AML-193 (cell line): ENCODE measurements at regions not wholly inside any gene's neighbourhood (a gene's known extent, or its start where the extent isn't known, plus 50 kb on each side); places are given as distances from the start of the nearest gene placed in this dataset.

Source experiments
- DNase-seq, 2 experiments: peaks; one replicate each; lab custom pipeline; 2025; lab: John Stamatoyannopoulos, UW

DNA sequence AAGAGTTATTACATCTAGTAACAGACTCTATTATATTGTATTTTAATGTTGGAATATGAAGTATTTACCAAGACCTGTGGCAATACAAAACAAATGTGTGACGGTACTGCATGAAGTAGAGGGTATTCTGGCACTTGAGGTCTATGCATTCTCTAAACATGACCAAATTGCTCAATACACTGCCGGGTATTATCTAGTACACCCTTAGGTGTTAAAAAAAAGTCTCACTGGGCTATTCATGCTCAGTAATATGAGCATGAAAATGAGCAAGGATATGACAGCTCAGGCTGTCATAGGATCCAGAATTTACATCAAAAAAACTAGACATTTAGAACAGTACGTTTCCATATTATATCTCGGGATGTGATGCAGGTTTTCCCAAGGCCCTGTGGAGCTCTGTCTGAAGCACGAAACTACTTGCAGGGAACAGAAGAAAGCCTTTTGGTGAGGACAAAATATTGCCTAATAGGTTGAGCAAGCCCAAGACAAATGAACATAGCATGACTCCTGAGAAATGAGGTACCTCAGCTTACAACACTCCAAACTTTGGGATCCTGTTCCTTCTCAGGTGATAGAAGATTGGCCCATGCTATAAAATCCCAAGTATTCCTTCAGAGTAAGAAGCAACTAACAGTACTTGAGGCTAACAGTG, 74.1 kb upstream of the MAOA start:
- DNase-seq, result no peak

DNA sequence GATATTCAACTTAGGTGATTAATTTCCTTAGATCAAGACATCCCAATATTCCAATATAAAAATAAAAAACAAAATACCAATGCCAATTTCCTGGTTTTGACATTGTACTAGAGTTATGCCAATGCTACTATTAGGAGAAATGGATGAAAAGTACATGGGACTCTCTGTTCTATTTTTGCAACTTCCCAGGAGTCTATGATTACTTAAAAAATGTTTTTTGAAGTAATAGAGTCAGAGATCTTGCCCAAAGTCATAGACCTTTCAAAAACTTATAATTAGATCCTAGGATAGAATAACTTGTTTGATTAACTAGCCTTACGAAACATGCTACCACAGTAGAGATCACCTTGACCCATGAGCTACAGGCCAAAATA, 73.6 kb upstream of the MAOA start:
- DNase-seq, result no peak

DNA sequence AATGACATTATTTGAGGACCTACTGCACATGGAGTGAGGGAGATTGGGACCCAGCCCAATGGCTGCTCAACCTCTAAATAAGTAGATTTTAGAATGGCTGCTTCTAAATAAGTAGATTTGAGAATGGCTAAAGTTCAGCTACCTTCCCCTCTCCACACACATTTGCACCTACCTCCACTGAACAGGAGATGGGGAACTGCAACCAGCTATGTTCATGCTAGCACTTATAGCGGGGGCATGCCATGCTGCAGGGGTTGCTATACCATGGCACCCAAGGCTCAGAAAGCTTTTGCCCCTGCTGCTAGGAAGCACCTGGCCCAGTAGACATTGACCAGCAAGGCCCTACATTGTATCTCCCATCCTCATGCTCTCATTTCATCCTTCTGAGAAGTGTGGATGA, 70.2 kb upstream of the MAOA start:
- DNase-seq, result no peak

DNA sequence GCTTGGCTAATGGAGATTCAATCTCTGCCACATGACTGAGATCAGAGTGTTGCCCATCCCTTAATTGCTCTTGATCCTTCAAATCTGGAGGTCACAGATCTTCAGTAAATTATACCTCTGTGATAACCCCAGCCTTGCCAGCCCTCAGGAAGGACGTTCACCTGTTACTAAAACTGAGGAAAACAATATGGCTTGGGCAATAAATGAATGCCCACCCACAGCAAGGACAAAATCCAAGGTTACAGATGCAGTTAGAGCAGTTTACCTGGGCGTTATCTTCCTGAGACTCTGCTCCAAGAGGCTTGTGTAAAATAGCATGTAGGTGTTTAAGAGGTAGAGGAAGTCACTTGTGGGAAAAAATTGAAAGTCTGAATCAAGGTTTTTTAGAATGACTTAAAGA, 69.3 kb upstream of the MAOA start:
- DNase-seq, result no peak

DNA sequence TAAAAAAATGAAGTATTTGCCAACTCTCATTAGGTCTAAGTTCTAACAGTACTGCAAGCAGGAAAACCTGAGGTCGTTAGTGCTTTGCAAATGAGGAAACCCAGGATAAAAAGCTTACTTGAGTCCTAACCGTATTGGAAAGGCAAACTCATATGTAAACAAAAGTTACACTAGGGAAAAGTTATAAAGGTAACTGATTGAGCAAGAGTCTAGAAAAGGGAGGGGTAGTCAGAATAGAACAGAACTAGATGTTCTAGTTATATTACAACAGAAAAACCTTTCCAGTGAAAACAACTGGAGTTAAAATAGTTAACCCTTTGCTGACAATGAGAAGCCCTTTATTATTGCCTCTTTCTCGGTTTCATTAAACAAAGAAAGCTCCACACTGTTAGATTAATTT, 66.4 kb upstream of the MAOA start:
- DNase-seq, result no peak

DNA sequence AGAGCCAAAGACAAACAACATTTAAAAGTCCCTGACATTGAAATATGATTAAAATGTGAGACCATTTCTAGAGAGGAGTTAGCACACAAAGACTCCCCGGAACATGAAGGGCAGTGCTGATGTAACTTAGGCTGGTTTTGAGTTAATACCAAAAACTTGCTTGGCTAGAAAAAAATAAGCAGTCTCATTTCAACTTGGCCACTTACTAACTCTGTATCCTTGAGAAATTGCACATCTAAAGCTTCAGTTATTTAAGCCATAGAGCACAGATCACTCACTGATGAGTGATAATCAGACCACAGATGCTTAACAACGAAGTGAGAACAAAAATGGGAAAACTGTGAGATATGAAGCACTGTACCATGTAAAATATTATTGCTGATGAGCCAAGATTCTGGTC, 65.9 kb upstream of the MAOA start:
- DNase-seq, result no peak

DNA sequence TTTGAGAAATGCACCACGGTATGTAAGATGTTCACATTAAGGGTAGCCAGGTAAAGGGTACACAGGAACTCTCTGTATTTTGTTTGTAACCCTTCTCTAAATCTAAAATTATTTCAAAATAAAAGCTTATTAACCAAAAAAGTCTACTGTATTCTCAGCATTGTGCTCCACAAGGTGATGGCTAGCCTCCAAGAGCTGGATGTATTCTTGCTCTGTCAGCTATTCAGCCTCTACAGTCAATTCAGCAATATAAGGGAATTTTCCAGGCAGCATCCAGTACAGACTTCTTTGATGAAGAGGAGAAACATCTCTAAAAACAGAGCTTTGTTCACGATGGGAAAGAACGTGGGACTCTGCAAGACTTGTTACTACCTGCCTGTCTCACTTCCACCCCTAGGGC, 63.5 kb upstream of the MAOA start:
- no peak for DNase-seq

DNA sequence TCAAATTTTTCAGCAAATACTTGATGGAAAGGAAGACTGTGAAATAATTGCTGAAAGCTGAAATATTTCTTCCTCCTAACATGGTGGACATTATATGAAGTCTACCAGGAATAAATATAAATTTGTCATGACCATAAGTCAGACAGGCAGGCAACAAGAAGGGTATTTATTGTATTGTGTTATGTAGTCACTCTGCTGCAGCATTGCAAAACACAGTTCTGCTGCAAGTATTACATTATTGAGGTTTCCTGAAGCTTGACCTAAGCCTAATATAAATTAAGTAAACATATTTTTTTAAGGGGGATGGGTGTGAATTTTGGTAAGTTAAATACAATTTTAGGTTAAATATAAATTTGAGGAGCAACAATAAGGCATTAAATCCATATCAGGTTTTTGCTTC, 60.2 kb upstream of the MAOA start:
- DNase-seq, result peak; percentile 23 to 26

DNA sequence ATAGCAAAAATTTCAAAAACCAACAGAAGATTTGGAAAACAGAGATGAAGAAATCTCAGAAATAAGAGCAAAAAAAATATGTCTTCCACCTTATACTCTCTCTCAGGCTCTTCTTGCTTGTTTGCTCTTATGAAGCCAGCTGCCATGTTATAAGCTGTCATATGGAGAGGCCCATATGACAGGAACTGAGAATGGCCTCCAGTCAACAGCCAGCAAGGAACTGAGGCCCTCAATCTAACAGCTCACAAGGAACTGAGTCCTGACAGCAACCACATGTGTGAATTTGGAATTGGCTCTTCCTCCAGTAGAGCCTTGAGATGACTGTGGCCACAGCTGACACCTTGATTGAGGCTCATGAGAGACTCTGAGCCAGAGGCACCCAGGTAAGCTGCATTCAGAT, 51.3 kb upstream of the MAOA start:
- no peak for DNase-seq

DNA sequence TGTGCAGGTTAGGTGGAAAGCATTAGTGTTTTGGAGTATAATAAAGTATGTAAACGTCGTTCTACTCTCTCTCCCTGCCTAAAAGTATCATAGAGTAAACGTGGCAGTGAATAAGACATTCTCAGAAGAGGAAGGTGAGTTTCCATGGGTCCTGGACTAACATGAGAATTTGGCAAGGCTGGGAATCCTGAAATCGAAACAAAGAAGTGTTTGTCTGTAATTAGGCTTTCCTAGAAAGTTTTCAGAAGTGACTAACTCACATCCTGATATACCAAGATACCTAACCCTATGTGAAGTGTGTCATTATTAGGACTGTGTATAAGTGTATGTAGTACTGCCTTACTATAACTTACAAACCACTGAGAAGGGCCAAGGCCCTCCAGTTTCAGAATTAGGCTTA, 50.7 kb upstream of the MAOA start:
- DNase-seq, result no peak
